HL-60 (cell line): ENCODE measurements at regions not wholly inside any gene's neighbourhood (a gene's known extent, or its start where the extent isn't known, plus 50 kb on each side); places are given as distances from the start of the nearest gene placed in this dataset.

Experiments used
- CTCF ChIP-seq: IDR thresholded peaks from one replicate; pipeline ENCODE4 v1.5.1; 2011; ENCODE audit warnings: low read length, control low read depth, inconsistent platforms; ENCODE audit not compliant: insufficient read depth
- GABPA ChIP-seq: IDR thresholded peaks from 2 replicates; pipeline ENCODE4 v1.6.1; 2012; ENCODE audit warnings: low read depth
- POLR2AphosphoS5 ChIP-seq: IDR thresholded peaks from 2 replicates; pipeline ENCODE4 v1.6.1; 2012; ENCODE audit warnings: low read depth
- SPI1 ChIP-seq: IDR thresholded peaks from 2 replicates; pipeline ENCODE4 v1.6.1; 2012; ENCODE audit warnings: low read depth, mild to moderate bottlenecking, borderline replicate concordance
- TF ChIP-seq, protein P1 (sequence below): IDR thresholded peaks from 2 replicates; pipeline ENCODE4 v1.6.1; 2012; ENCODE audit warnings: low read depth; ENCODE audit not compliant: insufficient replicate concordance

DNA sequence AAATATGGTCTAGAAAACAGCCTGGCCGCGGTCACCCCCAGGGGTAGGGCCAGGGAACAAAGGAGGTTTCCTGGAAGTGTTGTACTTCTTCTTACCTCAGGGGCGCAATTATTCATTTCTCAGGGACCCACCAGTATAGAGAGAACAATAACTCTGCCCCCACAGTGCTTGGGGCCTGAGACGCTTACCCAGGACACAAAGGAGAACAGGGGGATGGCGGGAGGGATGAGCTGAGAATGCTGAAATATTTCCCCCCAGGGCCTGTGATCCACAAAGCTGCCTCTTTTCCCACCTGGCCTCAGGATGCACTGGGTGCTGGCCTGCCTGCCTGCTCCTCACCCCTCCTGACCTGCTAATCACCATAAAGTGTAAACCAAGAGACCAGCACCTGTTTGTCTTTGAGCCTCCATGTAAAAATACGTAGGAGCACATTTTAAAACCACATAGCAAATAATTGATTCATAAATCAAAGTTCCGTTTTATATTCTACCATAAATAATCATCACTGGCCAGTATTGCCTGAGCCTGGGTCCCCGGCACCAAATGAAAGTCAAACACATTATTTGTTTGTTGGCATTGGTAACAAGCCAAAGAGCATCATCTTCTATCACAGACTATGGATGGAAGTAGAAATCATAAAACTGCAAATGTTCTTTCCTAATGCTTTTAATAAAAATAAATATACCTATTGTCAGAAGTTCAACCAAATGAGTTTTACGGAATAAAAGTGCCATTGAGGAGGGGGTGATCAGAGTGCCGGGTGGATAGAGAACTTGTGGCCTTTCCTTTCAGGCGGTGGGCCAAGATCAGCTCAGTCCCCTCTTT lies 67.3 kb upstream of the RMDN2 start:
- TF ChIP-seq CTCF = no peak
- TF ChIP-seq POLR2AphosphoS5 = no peak
- TF ChIP-seq, protein P1, sequence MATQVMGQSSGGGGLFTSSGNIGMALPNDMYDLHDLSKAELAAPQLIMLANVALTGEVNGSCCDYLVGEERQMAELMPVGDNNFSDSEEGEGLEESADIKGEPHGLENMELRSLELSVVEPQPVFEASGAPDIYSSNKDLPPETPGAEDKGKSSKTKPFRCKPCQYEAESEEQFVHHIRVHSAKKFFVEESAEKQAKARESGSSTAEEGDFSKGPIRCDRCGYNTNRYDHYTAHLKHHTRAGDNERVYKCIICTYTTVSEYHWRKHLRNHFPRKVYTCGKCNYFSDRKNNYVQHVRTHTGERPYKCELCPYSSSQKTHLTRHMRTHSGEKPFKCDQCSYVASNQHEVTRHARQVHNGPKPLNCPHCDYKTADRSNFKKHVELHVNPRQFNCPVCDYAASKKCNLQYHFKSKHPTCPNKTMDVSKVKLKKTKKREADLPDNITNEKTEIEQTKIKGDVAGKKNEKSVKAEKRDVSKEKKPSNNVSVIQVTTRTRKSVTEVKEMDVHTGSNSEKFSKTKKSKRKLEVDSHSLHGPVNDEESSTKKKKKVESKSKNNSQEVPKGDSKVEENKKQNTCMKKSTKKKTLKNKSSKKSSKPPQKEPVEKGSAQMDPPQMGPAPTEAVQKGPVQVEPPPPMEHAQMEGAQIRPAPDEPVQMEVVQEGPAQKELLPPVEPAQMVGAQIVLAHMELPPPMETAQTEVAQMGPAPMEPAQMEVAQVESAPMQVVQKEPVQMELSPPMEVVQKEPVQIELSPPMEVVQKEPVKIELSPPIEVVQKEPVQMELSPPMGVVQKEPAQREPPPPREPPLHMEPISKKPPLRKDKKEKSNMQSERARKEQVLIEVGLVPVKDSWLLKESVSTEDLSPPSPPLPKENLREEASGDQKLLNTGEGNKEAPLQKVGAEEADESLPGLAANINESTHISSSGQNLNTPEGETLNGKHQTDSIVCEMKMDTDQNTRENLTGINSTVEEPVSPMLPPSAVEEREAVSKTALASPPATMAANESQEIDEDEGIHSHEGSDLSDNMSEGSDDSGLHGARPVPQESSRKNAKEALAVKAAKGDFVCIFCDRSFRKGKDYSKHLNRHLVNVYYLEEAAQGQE = no peak
- no peak for TF ChIP-seq GABPA
- no peak for TF ChIP-seq SPI1
